Ascending aorta (tissue), 2 donors: ENCODE measurements at regions not wholly inside any gene's neighbourhood (a gene's known extent, or its start where the extent isn't known, plus 50 kb on each side); places are given as distances from the start of the nearest gene placed in this dataset.

Source experiments
- DNase-seq, 2 donors: peaks; one replicate each; pipeline ENCODE4 v3.0.0-alpha.2; 2019; ENCODE audit warnings: low spot score in 2 of 2
- H3K27ac ChIP-seq, 2 donors: fragments of 200-600 bp; sonication (generic); one replicate each; pipeline ENCODE4 v1.5.1; 2016 to 2017; ENCODE audit warnings: mild to moderate bottlenecking in 1 of 2
- H3K27me3 ChIP-seq: fragments of 200-600 bp; sonication (generic); one replicate; pipeline ENCODE4 v1.5.1; 2017
- H3K36me3 ChIP-seq, 2 donors: fragments of 200-600 bp; sonication (generic); one replicate each; pipeline ENCODE4 v1.5.1; 2016
- H3K4me1 ChIP-seq, 2 donors: fragments of 200-600 bp; sonication (generic); one replicate each; pipeline ENCODE4 v1.5.1; 2016 to 2017; ENCODE audit warnings: mild to moderate bottlenecking in 1 of 2
- H3K4me3 ChIP-seq, 2 donors: fragments of 200-600 bp; sonication (generic); one replicate each; pipeline ENCODE4 v1.5.1; 2016 to 2017; ENCODE audit warnings: mild to moderate bottlenecking in 1 of 2
- H3K9me3 ChIP-seq, 2 donors: fragments of 200-600 bp; sonication (generic); one replicate each; pipeline ENCODE4 v1.5.1; 2016
- intact Hi-C: fragments of 100-400 bp; cut with DNase I; formaldehyde crosslinking; loops from one replicate; pipeline ENCODE4 v1.15.1; 2023
- TF ChIP-seq, protein P1 (sequence below), 3 experiments: fragments of 200-600 bp in 2 of 3; fragments of 450-650 bp in 1 of 3; sonication (generic) in 2 of 3; IDR thresholded peaks; one replicate each; pipeline ENCODE4 v1.5.1; 2016 to 2019; ENCODE audit warnings: antibody characterized with exemption in 3 of 3, mild to moderate bottlenecking in 1 of 3, moderate library complexity in 1 of 3

GRCh38 chr13:68380041-68380973 is 1150.2 kb upstream of the PCDH9 start:
- H3K27me3 ChIP-seq: no peaks in the 10 kb centered on the region
- H3K4me3 ChIP-seq: no peak overlapping the region
- H3K27ac ChIP-seq: no peak overlapping the region
- H3K9me3 ChIP-seq: no peaks in the 10 kb centered on the region
- TF ChIP-seq, protein P1, sequence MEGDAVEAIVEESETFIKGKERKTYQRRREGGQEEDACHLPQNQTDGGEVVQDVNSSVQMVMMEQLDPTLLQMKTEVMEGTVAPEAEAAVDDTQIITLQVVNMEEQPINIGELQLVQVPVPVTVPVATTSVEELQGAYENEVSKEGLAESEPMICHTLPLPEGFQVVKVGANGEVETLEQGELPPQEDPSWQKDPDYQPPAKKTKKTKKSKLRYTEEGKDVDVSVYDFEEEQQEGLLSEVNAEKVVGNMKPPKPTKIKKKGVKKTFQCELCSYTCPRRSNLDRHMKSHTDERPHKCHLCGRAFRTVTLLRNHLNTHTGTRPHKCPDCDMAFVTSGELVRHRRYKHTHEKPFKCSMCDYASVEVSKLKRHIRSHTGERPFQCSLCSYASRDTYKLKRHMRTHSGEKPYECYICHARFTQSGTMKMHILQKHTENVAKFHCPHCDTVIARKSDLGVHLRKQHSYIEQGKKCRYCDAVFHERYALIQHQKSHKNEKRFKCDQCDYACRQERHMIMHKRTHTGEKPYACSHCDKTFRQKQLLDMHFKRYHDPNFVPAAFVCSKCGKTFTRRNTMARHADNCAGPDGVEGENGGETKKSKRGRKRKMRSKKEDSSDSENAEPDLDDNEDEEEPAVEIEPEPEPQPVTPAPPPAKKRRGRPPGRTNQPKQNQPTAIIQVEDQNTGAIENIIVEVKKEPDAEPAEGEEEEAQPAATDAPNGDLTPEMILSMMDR (IDR thresholded peaks at IDR 0.05): no peak
- no peaks in the 10 kb centered on the region for H3K4me1 ChIP-seq
- no peak for DNase-seq
- intact Hi-C loops: no loop called here
- H3K36me3 ChIP-seq: no peaks in the 10 kb centered on the region

DNA sequence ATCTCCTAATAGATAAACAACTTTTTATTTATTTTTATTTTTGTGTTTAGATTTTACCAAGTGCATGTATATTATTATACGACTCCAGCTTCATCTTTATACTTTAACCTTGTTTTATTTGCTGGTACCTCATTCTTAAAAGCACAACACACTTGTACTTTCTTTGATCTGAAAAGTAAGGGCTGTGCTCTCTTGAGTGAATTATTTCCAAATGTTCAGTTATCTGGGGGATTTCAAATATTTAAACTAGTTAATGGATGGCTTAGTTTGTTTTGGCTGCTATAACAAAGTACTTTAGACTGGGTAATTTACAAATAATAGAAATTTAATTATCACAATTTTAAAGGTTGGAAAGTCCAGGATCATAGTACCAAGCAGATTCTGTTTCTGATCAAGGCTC is 1148.2 kb upstream of the PCDH9 start:
- no peaks in the 10 kb centered on the region for H3K27me3 ChIP-seq
- no peak overlapping the region for H3K4me3 ChIP-seq
- DNase-seq: no peak
- no peaks in the 10 kb centered on the region for H3K4me1 ChIP-seq
- H3K27ac ChIP-seq: no peak overlapping the region
- no peaks in the 10 kb centered on the region for H3K36me3 ChIP-seq
- no peaks in the 10 kb centered on the region for H3K9me3 ChIP-seq
- intact Hi-C loops: no loop called here
- TF ChIP-seq, protein P1 (IDR thresholded peaks at IDR 0.05): no peak

- Histone ChIP-seq H3K27ac (no peak overlapping the region), H3K27me3 (no peaks in the 10 kb centered on the region), H3K9me3 (no peaks in the 10 kb centered on the region), H3K4me3 (no peak overlapping the region), H3K4me1 (no peaks in the 10 kb centered on the region), H3K36me3 (no peaks in the 10 kb centered on the region)
- TF ChIP-seq, protein P1 (IDR thresholded peaks at IDR 0.05): no peak
- DNase-seq: no peak
- intact Hi-C loops: no loop called here
These were observed 1144.9 kb upstream of the PCDH9 start for GRCh38 chr13:68375004-68375403.

GRCh38 chr13:68369739-68370138 is 1139.6 kb upstream of the PCDH9 start:
- no peak overlapping the region for H3K27ac ChIP-seq
- no peaks in the 10 kb centered on the region for H3K36me3 ChIP-seq
- no peak for DNase-seq
- H3K9me3 ChIP-seq: no peaks in the 10 kb centered on the region
- H3K27me3 ChIP-seq: no peaks in the 10 kb centered on the region
- H3K4me1 ChIP-seq: no peaks in the 10 kb centered on the region
- no peak overlapping the region for H3K4me3 ChIP-seq
- TF ChIP-seq, protein P1 (IDR thresholded peaks at IDR 0.05): no peak
- intact Hi-C loops: no loop called here

DNA sequence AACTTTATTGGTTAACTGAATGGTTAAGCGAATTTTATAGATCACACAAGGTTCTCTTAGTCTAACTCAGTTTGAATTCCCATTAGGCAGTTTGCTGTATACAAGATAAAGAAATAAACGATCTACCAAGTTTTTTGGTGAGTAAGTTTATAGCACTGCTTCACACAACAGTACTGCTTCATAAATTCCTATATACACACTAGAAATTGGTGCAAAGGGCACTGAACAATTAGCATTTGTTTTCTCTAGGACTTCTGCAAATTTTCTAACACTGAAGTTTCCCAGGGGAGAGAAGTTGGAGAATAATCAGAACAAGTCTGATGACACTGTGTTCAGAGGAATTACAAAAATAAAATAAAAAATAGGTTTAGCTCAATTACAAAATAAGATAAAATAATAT is 1138.8 kb upstream of the PCDH9 start:
- H3K4me3 ChIP-seq: no peak overlapping the region
- H3K9me3 ChIP-seq: no peaks in the 10 kb centered on the region
- no peak overlapping the region for H3K27ac ChIP-seq
- H3K4me1 ChIP-seq: no peaks in the 10 kb centered on the region
- no peaks in the 10 kb centered on the region for H3K27me3 ChIP-seq
- H3K36me3 ChIP-seq: no peaks in the 10 kb centered on the region
- DNase-seq: no peak
- intact Hi-C loops: no loop called here
- TF ChIP-seq, protein P1 (IDR thresholded peaks at IDR 0.05): no peak
